ENCODE measurements at regions not wholly inside any gene's neighbourhood (a gene's known extent, or its start where the extent isn't known, plus 50 kb on each side); places are given as distances from the start of the nearest gene placed in this dataset.
"Not testable (repeated sequence)": the region's sequence is repeated elsewhere in the genome, so short reads cannot be mapped to it uniquely, and the experiment has no call there.

DNA sequence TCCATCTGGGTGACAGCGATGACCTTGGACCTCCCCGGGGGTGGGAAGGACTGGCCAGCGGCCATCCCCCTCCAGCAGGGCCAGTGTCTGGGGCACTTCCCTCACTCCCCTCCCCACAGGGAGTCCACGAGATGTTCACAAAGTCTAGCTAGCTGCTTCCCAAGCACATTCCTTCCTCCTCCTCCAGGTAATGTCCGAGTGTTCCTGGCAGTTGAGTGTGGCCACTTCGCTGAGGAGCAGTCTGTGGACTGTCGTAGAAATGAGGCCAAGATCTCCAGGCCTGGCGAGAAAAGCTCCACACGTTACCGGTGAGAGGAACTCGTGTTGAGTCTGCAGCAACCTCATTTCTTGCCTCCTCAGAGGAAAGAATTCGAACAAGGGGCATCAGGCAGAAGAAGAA is 425.5 kb downstream of the BRD1 start:
- DNase-seq, result no peak

- no peak for DNase-seq
Observed at GRCh38 chr22:49400941-49401598, 426.6 kb downstream of the BRD1 start.

- DNase-seq, result no peak
Observed at GRCh38 chr22:49400136-49400940, 427.3 kb downstream of the BRD1 start.

- DNase-seq, result no peak
Observed at GRCh38 chr22:49398646-49399045, 429.0 kb downstream of the BRD1 start.

GRCh38 chr22:49398115-49398514 is 429.6 kb downstream of the BRD1 start:
- DNase-seq, result no peak

DNA sequence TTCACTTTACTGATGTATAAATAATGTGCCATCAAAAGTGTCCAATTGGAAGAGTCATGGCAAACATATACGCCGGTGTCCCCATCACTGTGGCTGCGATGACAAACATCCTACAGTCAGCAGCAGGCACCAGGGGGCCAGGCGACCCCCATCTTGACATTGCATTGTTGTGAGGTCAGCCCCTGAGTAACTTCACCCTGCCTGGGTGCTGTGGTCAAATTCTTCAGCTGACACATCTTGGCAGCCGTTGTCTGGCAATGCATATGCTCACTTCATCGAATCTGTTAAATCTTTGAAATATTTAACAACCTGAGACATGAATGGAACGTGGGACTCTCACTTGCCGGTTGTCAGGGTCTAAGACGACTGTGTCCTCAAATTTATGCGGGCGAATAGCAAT is 430.9 kb downstream of the BRD1 start:
- no peak for DNase-seq

DNA sequence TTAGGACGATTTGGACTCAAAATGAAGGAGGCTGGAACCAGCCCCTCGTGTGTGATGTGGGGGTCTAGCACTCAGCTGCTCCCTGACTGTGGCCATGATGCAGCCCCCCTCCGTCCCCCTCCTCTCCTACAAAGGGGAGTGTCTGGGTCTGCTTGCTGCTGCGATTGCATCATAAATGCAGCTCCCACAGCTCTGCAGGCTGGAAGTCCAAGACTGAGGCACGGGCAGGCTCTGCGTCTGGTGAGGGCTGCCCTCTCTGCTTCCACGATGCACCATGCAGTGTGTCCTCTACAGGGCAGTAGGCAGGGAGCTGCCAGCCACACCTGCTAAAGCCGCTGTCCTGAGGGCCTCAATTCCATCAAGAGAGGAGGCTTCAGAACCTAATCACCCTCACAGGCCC is 432.1 kb downstream of the BRD1 start:
- no peak for DNase-seq

GRCh38 chr22:49395062-49395461 is 432.6 kb downstream of the BRD1 start:
- DNase-seq, result not testable (repeated sequence)

DNA sequence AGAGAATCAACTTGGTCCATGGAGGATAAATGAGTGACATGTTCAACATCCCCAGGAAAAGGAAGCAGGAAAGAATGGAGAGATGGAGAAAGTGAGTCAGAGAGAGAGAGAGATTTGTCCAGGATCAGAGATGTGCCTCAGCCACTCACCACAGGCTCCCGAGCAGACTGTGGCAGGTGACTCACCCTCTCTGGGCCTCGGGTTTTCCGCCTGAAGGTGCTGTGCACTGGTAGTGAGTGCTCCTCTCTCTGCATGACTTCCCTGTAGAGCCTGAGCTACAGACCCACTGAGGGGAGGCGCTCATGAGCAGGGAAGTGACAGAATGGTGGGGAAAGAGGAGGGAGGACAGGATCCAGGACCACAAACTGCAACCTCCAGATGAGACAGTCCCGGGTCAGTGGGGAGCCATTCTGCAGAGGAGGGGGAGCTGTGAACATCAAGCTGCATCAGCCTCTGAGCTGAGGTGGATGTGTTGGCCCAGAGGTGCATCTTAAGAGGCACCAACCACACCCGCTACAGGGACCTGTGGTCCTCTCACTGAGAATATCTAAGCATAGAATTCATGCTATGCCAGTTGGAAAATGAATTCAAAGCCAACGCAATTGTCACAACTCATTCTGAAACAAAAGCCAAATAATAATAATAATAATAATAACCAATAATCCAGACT is 433.4 kb downstream of the BRD1 start:
- no peak for DNase-seq

DNA sequence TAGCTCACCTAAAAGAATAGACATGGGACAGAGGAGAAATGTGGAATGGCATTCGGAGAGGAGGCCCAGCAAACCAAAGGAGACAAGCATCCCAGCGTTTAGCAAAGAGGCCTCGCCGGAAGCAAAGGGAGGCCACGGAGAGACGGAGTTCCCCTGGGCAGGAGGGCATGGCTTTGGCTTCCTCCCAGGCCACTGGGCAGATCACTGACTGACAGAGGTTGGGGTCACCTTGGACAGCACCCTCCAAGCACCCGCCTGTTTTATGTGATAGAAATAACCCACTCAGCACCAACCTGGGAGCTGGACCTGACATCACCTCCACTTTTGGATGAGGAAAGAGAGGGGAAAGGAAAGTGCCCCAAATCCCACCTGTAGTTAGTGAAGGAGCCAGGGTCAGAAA is 434.1 kb downstream of the BRD1 start:
- no peak for DNase-seq

GRCh38 chr22:49392841-49393510 is 434.7 kb downstream of the BRD1 start:
- DNase-seq, result no peak

DNA sequence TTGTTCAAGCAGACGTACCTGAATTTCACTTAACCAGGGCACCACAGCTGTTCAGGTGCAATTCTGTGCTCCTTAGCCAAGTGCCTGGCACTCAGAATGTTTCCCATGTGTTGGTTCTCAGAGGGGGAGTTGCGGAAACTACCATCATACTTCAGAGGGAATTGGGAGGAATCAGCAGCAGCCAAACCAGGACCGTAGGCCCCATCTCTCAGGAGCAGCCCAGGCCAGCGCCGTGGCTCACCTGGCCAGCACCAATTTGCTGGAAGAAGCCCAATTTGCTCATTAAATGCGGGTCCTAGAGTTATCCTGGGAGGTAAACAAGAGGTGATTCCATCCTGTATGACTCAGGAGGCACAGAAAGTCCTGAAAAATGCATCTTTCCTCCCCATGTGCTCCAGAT is 435.4 kb downstream of the BRD1 start:
- DNase-seq, result no peak

DNA sequence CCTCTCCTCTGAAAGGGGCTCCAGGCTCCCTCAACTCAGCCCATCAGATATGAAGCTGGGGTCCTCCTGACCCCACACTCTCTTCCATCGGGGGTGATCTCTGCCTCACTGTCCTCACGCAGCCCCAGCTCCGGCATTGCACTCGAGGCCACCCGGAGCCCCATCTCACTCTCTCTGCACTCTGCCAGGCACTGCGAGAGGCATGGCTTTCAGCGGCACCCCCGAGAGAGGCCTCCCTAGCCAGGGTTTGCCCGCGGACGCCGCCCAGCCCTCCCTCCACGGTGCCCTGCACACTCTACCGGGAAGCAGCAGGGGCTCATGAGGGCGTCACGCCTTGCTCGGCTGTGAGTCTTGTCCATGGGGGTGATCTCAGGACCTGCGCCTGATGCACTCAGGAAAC is 436.2 kb downstream of the BRD1 start:
- DNase-seq, result no peak

DNA sequence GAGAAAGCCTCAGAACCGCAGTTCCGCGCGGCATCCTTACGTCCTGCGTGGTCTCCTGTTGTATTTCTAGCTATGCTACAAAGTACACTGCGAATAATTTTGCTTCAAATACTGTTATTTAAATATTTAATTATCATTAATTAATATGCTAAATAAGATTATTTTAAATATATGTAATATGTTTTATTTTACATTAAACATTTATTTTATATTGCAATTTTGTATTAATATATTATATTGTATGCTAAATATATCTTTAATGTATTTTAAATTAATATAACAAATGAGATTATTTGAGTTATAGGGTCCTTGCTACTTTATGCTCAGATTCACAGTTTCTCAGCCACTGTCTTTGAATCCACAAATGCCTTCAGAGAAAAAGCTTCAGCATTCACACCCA is 436.7 kb downstream of the BRD1 start:
- no peak for DNase-seq

DNA sequence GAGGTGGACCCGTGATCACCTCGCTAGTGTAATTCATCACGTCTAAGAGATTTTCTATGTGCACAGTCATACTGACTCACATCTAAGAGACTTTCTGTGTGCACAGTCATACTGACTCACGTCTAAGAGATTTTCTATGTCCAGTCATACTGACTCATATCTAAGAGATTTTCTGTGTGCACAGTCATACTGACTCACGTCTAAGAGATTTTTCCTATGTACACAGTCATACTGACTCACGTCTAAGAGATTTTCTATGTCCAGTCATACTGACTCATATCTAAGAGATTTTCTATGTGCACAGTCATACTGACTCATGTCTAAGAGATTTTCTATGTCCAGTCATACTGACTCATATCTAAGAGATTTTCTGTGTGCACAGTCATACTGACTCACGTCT is 443.8 kb downstream of the BRD1 start:
- not testable (repeated sequence) for DNase-seq

- DNase-seq, result no peak
Observed at GRCh38 chr22:49382451-49382735, 445.3 kb downstream of the BRD1 start.

DNA sequence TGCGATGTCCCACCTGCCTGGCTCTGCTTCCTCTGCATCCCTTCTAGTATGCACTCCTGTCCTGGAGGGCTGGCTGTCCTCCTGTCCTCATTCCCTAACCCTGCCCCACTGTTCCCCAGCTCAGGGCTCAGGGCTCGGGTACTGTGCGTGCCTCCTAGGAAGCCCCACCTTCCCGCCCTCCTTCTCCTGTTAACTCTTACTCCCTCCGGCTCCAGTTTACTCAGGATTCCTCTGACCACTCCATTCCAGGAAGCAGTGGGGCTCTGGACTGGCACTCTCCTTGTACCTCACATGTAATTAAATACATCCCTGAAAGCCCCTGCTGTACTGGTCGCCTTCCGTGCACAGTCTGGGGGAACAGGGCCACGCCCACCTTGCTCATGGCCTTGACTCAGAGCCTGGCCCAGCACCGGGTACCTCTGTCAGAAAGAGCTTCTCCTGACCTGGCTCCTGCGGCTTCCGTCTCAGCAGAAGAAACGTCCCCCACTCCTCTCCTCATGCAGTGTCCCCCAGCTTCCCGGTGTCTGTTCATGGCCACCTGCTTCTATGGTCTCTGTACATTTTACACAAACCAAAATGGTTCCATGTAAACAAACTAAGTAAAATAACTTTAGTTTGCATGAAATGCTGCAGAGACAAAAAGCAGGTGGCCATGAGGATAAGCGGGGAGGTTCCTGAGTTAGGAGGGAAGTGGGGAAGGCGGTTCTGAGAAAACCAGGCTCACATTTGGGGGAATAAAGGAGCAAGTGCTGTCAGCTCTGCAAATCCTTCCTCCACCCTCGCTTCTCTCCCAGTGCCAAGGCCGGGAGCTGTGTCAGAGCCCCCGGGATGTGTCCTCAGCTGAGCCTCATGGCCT is 445.9 kb downstream of the BRD1 start:
- DNase-seq, result no peak

GRCh38 chr22:49380828-49381114 is 446.9 kb downstream of the BRD1 start:
- DNase-seq, result peak; percentile 45

GRCh38 chr22:49380095-49380827 is 447.4 kb downstream of the BRD1 start:
- DNase-seq, result no peak

GRCh38 chr22:49377306-49377705 is 450.4 kb downstream of the BRD1 start:
- no peak for DNase-seq

- no peak for DNase-seq
Observed at GRCh38 chr22:49373801-49374226, 453.9 kb downstream of the BRD1 start.

DNA sequence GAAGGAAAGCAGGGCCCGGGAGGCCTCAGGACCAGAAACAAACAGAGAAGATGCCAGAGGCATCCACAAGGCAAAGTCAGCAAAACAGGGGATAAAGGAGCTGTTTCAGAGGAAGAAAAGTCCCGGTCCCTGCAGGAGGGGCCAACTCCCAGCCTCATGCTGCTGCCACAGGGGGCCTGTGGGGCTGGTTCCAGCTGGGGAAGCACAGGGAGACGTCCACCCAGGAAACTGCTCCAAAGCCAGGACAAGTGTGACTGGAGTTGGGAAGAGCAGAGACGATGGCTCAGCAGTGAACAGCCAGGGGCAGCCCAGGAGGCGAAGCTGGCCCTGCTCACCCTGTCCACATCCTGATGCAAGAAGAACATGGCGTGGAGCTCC is 454.4 kb downstream of the BRD1 start:
- no peak for DNase-seq
